HFFc6 (cell line): ENCODE measurements at regions not wholly inside any gene's neighbourhood (a gene's known extent, or its start where the extent isn't known, plus 50 kb on each side); places are given as distances from the start of the nearest gene placed in this dataset.

Experiments
- DNase-seq: peaks from one replicate; pipeline ENCODE4 v3.0.0-alpha.2; 2018
- H3K27ac Mint-ChIP-seq: 2 replicates; pipeline ENCODE4 v1.8.0; 2020; ENCODE audit warnings: mild to moderate bottlenecking, mixed read lengths
- H3K27me3 Mint-ChIP-seq: 2 replicates; pipeline ENCODE4 v1.8.0; 2021; ENCODE audit warnings: mild to moderate bottlenecking, moderate library complexity, mixed read lengths; ENCODE audit not compliant: insufficient read depth
- H3K36me3 Mint-ChIP-seq: 2 replicates; pipeline ENCODE4 v1.8.0; 2021; ENCODE audit warnings: low read depth, mixed read lengths
- H3K4me1 Mint-ChIP-seq: 2 replicates; pipeline ENCODE4 v1.8.0; 2020; ENCODE audit warnings: low read depth, mixed read lengths
- H3K4me3 Mint-ChIP-seq: 2 replicates; pipeline ENCODE4 v1.8.0; 2020; ENCODE audit warnings: mild to moderate bottlenecking, moderate library complexity, mixed read lengths
- H3K9me3 Mint-ChIP-seq: 2 replicates; pipeline ENCODE4 v1.8.0; 2020; ENCODE audit warnings: mild to moderate bottlenecking, mixed read lengths
- TF ChIP-seq, protein P1 (sequence below): fragments of 200-600 bp; sonication (generic); IDR thresholded peaks from 2 replicates; pipeline ENCODE4 v1.5.0; 2021; ENCODE audit warnings: antibody characterized with exemption, mild to moderate bottlenecking

DNA sequence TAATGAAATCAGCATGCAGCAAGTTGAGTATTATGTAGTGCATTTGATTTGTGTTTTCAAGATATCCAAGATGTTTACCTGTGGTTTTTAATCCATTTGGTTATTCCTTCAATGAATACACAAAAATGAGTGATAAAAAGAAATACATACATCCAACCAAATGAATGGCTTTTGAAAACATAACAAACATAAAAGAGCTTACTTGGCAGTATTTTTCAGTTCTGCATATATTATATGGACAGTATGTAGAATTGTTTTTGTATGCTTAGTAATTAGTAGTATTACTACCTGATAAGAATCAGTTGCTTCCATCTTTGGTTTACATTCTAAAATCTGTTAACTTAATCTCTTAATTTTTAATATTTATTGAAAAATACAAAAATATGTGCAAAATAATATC is 908.9 kb upstream of the AGA start:
- H3K36me3 Mint-ChIP-seq: no peaks in the 10 kb centered on the region
- TF ChIP-seq, protein P1, sequence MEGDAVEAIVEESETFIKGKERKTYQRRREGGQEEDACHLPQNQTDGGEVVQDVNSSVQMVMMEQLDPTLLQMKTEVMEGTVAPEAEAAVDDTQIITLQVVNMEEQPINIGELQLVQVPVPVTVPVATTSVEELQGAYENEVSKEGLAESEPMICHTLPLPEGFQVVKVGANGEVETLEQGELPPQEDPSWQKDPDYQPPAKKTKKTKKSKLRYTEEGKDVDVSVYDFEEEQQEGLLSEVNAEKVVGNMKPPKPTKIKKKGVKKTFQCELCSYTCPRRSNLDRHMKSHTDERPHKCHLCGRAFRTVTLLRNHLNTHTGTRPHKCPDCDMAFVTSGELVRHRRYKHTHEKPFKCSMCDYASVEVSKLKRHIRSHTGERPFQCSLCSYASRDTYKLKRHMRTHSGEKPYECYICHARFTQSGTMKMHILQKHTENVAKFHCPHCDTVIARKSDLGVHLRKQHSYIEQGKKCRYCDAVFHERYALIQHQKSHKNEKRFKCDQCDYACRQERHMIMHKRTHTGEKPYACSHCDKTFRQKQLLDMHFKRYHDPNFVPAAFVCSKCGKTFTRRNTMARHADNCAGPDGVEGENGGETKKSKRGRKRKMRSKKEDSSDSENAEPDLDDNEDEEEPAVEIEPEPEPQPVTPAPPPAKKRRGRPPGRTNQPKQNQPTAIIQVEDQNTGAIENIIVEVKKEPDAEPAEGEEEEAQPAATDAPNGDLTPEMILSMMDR: no peak
- H3K9me3 Mint-ChIP-seq: peaks cover 5% of the 10 kb centered on the region; the same call in 1 of the 2 replicates
- no peak overlapping the region for H3K27ac Mint-ChIP-seq
- no peak for DNase-seq
- H3K4me3 Mint-ChIP-seq: no peak overlapping the region
- no peaks in the 10 kb centered on the region for H3K4me1 Mint-ChIP-seq
- H3K27me3 Mint-ChIP-seq: no peaks in the 10 kb centered on the region; the same call in none of the 2 replicates

DNA sequence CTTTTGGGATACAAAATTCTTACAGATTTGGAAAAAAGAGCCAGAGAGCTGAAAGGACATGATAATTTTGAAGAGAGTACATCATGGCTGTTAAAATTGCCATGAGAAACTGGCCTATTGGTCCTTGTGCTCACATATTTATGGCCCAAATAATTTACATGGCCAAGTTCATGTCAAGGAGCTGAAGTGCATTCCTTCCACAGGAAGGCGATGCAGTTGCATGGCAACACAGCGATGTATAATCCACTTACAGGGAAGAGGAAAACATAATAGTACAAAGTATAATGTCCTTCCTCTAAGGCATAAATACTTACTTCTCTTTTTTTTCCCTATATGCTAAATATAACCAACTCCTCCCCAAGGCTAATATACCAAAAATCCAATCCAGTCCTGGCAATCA is 914.5 kb upstream of the AGA start:
- Mint-ChIP-seq H3K27ac (no peak overlapping the region), H3K4me3 (no peak overlapping the region), H3K9me3 (0 out of 2 replicates have a peak, but pooled peaks cover 4% of the 10 kb centered on the region), H3K36me3 (no peaks in the 10 kb centered on the region), H3K27me3 (no peaks in the 10 kb centered on the region), H3K4me1 (no peaks in the 10 kb centered on the region)
- no peak for DNase-seq
- TF ChIP-seq, protein P1: no peak

DNA sequence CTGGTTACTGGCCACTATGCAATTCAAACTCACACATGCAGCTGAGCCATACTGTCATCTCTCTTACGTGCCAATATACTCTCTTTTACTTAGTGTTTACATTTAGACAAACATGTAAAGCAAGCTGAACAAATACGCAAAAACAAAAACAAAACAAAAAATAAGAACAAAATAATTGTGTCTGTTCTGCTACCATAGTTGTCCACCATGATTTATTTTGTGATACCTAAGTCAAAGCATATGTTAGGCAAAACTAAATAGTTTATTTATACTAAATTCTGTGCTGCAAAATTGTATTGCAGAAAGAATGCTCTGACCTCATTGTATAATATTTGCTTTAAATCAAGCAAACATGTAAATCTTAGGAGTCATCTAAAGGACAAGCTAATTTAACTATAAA is 943.2 kb upstream of the AGA start:
- DNase-seq: no peak
- no peaks in the 10 kb centered on the region for H3K36me3 Mint-ChIP-seq

DNA sequence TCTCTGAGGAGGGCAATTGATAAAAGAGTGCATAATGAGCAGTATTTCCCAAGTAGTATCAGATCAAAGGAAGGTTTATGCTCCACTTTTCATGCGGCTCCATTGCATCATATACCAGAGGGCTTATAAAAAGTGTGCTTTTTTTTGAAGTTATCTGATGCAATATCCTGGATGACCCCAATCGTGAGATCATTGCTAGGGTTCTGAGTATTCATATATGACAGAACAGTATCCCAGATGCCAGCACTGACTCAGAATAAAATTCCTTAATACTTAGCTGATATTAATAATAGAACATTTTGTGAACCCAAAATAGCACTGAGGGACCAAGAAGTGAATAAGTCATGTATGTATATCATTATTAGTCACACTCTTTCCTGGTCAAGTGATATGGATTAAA is 945.5 kb upstream of the AGA start:
- no peaks in the 10 kb centered on the region for H3K27me3 Mint-ChIP-seq
- no peak overlapping the region for H3K4me3 Mint-ChIP-seq
- no peaks in the 10 kb centered on the region; the same call in none of the 2 replicates for H3K9me3 Mint-ChIP-seq
- TF ChIP-seq, protein P1: no peak
- H3K27ac Mint-ChIP-seq: no peak overlapping the region
- H3K4me1 Mint-ChIP-seq: no peaks in the 10 kb centered on the region
- no peak for DNase-seq
- H3K36me3 Mint-ChIP-seq: no peaks in the 10 kb centered on the region

More for the DNA sequence above, 943.2 kb upstream of the AGA start:
- Mint-ChIP-seq H3K27me3 (no peaks in the 10 kb centered on the region), H3K4me3 (no peak overlapping the region), H3K27ac (no peak overlapping the region), H3K4me1 (no peaks in the 10 kb centered on the region), H3K9me3 (no peaks in the 10 kb centered on the region; the same call in none of the 2 replicates)
- TF ChIP-seq, protein P1: no peak

DNA sequence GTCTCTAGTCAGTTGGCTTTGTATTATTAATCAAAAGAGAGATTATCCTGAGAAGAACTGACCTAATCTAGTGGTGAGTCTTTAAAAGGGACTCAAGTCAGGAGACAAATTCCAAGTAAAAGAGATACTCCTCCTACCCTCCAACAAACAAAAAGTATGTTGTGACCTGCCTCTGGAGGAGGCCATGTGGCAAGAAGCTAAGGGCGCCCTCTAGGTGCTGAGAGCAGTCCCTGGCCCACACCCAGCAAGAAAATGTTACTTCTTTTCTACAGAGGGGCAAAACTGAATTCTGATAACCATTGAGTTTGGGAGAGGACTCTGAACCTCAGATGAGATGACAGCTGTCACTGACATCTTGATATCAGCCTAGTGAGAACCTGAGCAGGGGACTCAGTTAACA is 953.6 kb upstream of the AGA start:
- Mint-ChIP-seq H3K36me3 (no peaks in the 10 kb centered on the region), H3K9me3 (peaks cover 13% of the 10 kb centered on the region; the same call in 1 of the 2 replicates), H3K27me3 (no peaks in the 10 kb centered on the region), H3K4me1 (no peaks in the 10 kb centered on the region), H3K4me3 (no peak overlapping the region), H3K27ac (no peak overlapping the region)
- DNase-seq: no peak
- TF ChIP-seq, protein P1: peak; percentile 18; the same call in 1 of the 2 replicates

DNA sequence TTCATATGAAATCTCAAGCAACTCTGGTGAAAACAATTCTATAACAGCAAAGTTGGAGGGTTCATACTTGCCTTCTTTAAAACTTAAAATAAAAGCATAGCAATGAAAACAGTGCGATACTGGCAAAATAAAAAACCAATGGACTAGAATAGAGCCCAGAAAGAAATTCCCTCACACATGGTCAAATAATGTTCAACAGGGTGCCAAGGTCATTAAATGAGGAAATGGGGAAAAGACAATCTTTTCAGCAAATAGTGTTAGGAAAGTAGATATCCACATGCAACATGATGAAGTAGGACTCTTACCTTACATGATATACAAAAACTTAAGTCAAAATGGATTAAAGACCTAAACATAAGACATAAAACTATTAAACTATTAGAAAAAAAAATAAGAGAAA is 970.2 kb upstream of the AGA start:
- H3K4me3 Mint-ChIP-seq: no peak overlapping the region
- H3K27me3 Mint-ChIP-seq: no peaks in the 10 kb centered on the region

More for the DNA sequence above, 970.2 kb upstream of the AGA start:
- no peaks in the 10 kb centered on the region for H3K4me1 Mint-ChIP-seq
- peaks cover 6% of the 10 kb centered on the region for H3K9me3 Mint-ChIP-seq
- TF ChIP-seq, protein P1: no peak
- no peak for DNase-seq
- H3K36me3 Mint-ChIP-seq: no peaks in the 10 kb centered on the region
- no peak overlapping the region for H3K27ac Mint-ChIP-seq
